Dedifferentiated amniotic fluid mesenchymal stem cell (primary cell): ENCODE measurements at regions not wholly inside any gene's neighbourhood (a gene's known extent, or its start where the extent isn't known, plus 50 kb on each side); places are given as distances from the start of the nearest gene placed in this dataset.
"Not testable (repeated sequence)": the region's sequence is repeated elsewhere in the genome, so short reads cannot be mapped to it uniquely, and the experiment has no call there.

Experiments used
- DNase-seq: peaks from one replicate; pipeline ENCODE4 v3.0.0-alpha.2; 2016; ENCODE audit errors: extremely low spot score

GRCh38 chr10:78594559-78595268, 474.1 kb upstream of the ZMIZ1 start:
- no peak for DNase-seq

DNA sequence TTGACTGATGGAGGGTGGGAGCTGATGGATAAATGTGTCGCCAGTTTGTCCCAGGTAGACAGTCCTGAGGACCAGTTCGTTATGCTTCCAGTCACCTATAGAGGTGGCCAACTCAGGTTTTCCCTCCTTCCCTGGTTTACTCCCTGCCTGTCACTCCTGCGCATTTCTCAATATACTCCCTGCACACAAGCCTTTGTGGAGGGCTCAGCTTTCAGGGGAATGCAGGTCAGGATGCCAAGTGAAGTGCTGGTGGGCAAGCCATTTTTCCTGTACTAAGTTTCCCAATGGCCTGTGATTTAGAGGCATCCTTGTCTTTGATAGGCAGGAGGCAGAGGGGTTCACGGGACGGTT, 473.5 kb upstream of the ZMIZ1 start:
- DNase-seq: no peak

- DNase-seq: no peak
These were observed 472.2 kb upstream of the ZMIZ1 start for GRCh38 chr10:78596556-78596955.

DNA sequence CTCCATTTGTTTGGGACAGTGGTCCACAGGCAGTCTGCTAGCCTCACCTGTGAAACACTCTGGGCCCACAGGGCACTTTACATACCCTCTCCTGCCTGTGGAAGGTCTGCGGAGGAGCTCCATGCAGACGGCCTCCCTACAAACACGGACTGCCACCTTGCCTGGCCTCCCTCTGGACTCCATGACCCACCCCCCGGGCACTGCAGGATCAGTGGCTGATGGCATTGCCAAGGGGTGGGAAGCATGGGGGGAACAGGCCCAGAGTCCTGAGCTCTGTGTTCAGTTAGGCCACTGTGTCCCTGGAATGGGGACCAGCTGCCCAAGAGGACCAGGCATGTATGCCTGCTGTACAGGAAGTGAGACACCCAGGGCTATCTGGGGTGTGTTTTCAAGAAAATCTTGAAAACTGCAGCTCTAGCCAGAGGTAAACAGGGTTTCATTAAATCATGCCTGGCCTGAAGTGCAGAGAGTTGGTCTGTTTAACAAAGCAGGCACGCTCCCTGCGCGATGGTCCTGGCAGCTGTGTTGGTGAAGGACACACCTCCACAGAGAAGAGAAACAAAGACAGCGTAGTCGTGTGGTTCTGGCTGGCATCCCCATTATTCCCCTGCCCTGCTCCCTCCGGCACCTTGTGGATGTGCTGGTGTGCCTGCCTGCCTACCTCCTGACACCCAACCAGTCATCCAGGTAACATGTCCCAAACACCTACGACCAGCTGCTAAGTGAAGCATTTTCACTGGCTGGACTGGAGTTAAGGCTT, 470.8 kb upstream of the ZMIZ1 start:
- no peak for DNase-seq

DNA sequence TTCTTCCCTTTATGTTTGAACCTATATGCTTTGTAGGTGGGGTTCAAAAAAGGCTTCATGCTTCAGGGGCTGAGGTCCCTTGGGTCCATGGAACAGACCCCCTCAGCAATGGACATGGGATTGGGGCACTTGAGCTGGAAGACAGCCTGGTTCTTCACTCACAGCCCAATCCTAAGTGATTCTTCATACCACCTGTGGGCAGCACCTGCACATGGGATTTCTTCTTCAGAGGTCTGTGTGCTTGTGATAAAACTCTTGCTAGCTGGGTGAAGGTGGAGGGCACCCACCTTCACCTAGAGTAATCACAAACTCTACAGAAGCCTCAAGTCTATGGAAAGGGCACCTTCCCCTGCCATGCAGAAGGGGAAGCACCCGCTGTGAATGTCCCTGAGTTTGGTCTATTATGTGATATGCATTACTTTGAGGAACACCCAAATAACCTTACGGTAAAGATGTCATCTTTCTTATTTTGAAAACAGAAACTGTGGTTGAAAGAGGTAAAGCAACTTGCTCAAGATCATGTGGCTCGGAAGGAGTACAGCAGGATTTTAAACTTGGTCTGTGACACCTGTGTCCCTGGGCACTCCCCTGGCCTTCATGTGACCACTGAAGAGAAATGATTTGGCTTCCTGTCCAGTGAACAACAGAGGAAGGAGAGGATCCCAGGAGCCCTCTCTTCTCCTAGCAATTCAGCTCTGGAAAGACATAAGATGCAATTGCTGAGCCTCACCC, 469.5 kb upstream of the ZMIZ1 start:
- DNase-seq: no peak

GRCh38 chr10:78600121-78600665, 468.6 kb upstream of the ZMIZ1 start:
- DNase-seq: no peak

GRCh38 chr10:78600740-78601139, 468.0 kb upstream of the ZMIZ1 start:
- DNase-seq: no peak

GRCh38 chr10:78602201-78602932, 466.4 kb upstream of the ZMIZ1 start:
- no peak for DNase-seq

DNA sequence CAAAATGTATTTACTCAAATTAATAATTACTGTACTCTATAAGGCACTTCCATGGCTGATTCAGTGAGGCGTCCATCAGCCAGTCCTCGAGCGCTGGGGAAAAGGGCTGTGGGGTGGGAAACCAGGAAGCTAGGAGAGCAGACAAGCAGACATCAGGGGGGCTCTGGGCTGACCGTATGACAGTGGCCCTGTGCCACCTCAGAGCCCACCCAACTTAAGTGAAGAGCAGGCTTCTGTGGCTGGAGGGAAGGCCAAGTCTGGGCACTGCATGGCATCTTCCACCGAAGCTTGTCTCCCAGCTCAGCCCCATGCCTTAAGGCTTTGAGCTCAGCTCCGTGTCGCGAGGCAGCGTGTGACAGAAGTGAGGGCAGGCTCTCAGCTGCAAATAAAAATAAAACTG, 464.5 kb upstream of the ZMIZ1 start:
- no peak for DNase-seq

DNA sequence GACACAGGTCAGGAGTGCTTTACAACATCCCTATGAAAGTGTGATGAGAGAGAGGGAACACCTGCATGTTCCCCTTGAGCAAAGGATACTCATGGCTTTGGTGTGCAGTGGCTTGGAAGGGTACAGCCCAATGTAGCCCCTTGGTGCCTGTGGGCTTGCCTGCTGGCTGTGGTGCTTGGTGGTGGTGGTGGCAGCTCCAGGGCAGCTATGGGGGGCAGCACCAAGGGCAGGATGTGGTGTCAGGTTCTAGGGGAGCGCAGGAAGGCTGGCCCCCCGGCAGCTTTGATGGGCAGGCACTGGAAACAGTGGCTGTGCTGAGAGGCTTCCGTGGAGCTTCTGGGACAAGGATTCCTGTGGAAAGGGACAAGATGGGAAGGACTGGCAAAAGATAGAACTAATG, 464.0 kb upstream of the ZMIZ1 start:
- no peak for DNase-seq

GRCh38 chr10:78605800-78606350, 462.9 kb upstream of the ZMIZ1 start:
- no peak for DNase-seq

GRCh38 chr10:78606766-78607165, 462.0 kb upstream of the ZMIZ1 start:
- DNase-seq: not testable (repeated sequence)

- no peak for DNase-seq
These were observed 458.8 kb upstream of the ZMIZ1 start for GRCh38 chr10:78609976-78610375.

GRCh38 chr10:78613132-78613531, 455.6 kb upstream of the ZMIZ1 start:
- no peak for DNase-seq

- no peak for DNase-seq
These were observed 454.5 kb upstream of the ZMIZ1 start for GRCh38 chr10:78614267-78614666.

- no peak for DNase-seq
These were observed 454.0 kb upstream of the ZMIZ1 start for GRCh38 chr10:78614744-78615143.

- no peak for DNase-seq
These were observed 452.6 kb upstream of the ZMIZ1 start for GRCh38 chr10:78616125-78616695.

DNA sequence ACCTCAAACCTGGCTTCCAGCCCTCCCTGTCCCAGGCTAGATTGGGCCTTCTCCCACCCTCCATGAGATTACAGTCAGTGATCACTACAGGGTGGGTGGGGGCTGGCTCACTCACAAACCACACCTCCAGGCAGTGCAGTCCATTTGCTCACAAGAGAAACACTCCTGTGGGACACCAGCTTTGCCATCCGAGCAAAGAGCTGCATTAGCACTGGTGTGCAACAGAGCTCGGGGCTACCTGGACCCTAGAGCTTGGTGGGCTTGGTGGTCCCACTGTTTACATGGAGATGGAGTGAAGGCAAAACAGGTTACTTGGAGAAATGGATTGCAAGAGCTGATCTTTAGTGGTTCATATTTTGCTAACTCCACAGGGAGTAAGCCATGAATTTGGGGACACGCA, 451.7 kb upstream of the ZMIZ1 start:
- DNase-seq: no peak

GRCh38 chr10:78617631-78618030, 451.1 kb upstream of the ZMIZ1 start:
- DNase-seq: no peak

DNA sequence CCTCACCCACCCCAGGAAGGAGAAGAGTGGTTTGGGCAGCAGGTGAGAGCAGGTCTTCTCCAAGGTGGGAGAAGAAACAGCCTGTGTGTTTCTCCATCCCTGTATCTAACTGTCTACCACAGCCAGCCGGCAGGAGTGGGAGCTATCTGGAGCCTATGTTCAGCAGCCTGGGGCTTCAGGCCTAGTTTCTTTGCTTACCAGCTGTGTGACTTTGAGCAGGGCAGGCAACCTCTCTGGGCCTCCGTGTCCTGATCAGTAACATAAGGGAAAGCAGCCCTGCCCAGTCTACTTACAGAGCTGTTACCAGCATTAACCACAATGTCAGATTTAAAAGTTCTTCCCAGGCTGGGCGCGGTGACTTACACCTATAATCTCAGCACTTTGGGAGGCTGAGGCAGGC, 450.7 kb upstream of the ZMIZ1 start:
- DNase-seq: no peak
